H1 (cell line): ENCODE measurements at regions not wholly inside any gene's neighbourhood (a gene's known extent, or its start where the extent isn't known, plus 50 kb on each side); places are given as distances from the start of the nearest gene placed in this dataset.

Experiments
- CTCF ChIA-PET: fragments of 300-600 bp; sonication (Branson Sonifier 250); formaldehyde crosslinking; loops from one replicate; lab custom pipeline; 2021; ENCODE audit not compliant: partially characterized antibody; lab: Charles Lee
- POLR2A ChIA-PET: fragments of 300-600 bp; sonication (Branson Sonifier 250); formaldehyde crosslinking; loops from one replicate; lab custom pipeline; 2021; ENCODE audit warnings: inconsistent platforms; ENCODE audit not compliant: partially characterized antibody; lab: Charles Lee
- DNase-seq, 2 experiments: peaks; one replicate each; pipeline versions ENCODE4 v3.0.0 to v3.0.0-alpha.2; 2010 to 2022; ENCODE audit warnings: low spot score in 2 of 2, low read depth in 1 of 2, mixed read lengths in 1 of 2
- FAIRE-seq: peaks from 2 replicates; lab custom pipeline; 2011; peaks lifted over from hg19 to GRCh38; lab: Jason Lieb, UNC
- H2AFZ ChIP-seq: 2 replicates; pipeline ENCODE4 v1.8.1; 2012; ENCODE audit warnings: low read length, inconsistent platforms
- H2AK5ac ChIP-seq: 2 replicates; pipeline ENCODE4 v1.6.1; 2013; ENCODE audit warnings: low read depth, low read length
- H2BK120ac ChIP-seq: replicated peaks from 2 replicates; pipeline ENCODE3; 2013; ENCODE audit warnings: low read depth, low read length, inconsistent platforms
- H2BK12ac ChIP-seq: 2 replicates; pipeline ENCODE4 v1.6.1; 2013; ENCODE audit warnings: low read depth, low read length
- H2BK15ac ChIP-seq: 2 replicates; pipeline ENCODE4 v1.6.1; 2013; ENCODE audit warnings: low read length
- H2BK20ac ChIP-seq: 2 replicates; pipeline ENCODE4 v1.6.1; 2013; ENCODE audit warnings: low read length
- H2BK5ac ChIP-seq: 2 replicates; pipeline ENCODE4 v1.6.1; 2013; ENCODE audit warnings: low read depth, low read length
- H3K14ac ChIP-seq: 2 replicates; pipeline ENCODE4 v1.6.1; 2013; ENCODE audit warnings: inconsistent platforms; ENCODE audit not compliant: insufficient read length
- H3K18ac ChIP-seq: 2 replicates; pipeline ENCODE4 v1.6.1; 2013; ENCODE audit warnings: low read length; ENCODE audit errors: extremely low read depth
- H3K23ac ChIP-seq: 2 replicates; pipeline ENCODE4 v1.6.1; 2013; ENCODE audit warnings: inconsistent platforms; ENCODE audit not compliant: insufficient read length
- H3K23me2 ChIP-seq: 2 replicates; pipeline ENCODE4 v1.6.1; 2013; ENCODE audit warnings: low read depth, low read length
- H3K27ac ChIP-seq: 2 replicates; pipeline ENCODE4 v1.6.1; 2011; ENCODE audit warnings: low read depth, low read length, inconsistent platforms
- H3K27me3 ChIP-seq, 4 experiments: replicated peaks in 1 of 4; 1 replicate in 1 of 4; 2 replicates in 3 of 4; pipeline versions ENCODE4 v1.6.1 to v1.8.1; 2011 to 2013; ENCODE audit warnings: low read length in 3 of 4, mild to moderate bottlenecking in 3 of 4, inconsistent platforms in 2 of 4, mixed read lengths in 2 of 4, moderate library complexity in 1 of 4; ENCODE audit not compliant: control insufficient read depth in 3 of 4, insufficient read depth in 3 of 4; ENCODE audit errors: extremely low read depth in 1 of 4
- H3K36me3 ChIP-seq, 4 experiments: 2 replicates each; pipeline versions ENCODE4 v1.6.1 to v1.8.1; 2011 to 2013; ENCODE audit warnings: mild to moderate bottlenecking in 4 of 4, low read length in 3 of 4, moderate library complexity in 2 of 4, control low read depth in 1 of 4, inconsistent platforms in 1 of 4; ENCODE audit not compliant: insufficient read depth in 4 of 4, control insufficient read depth in 2 of 4
- H3K4ac ChIP-seq: replicated peaks from 2 replicates; pipeline ENCODE3; 2013; ENCODE audit warnings: low read length, low read depth, mixed read lengths, inconsistent platforms; ENCODE audit not compliant: insufficient read length
- H3K4me1 ChIP-seq, 4 experiments: replicated peaks in 1 of 4; 1 replicate in 1 of 4; 2 replicates in 3 of 4; pipeline versions ENCODE4 v1.6.1 to v1.8.1; 2011 to 2013; ENCODE audit warnings: low read length in 3 of 4, inconsistent platforms in 2 of 4, mixed read lengths in 1 of 4; ENCODE audit not compliant: insufficient read depth in 4 of 4, control insufficient read depth in 3 of 4
- H3K4me2 ChIP-seq, 2 experiments: 2 replicates each; pipeline versions ENCODE4 v1.6.1 to v1.8.1; 2011 to 2013; ENCODE audit warnings: low read depth in 2 of 2, low read length in 2 of 2, control low read depth in 1 of 2, inconsistent platforms in 1 of 2, mild to moderate bottlenecking in 1 of 2; ENCODE audit not compliant: insufficient read depth in 1 of 2
- H3K4me3 ChIP-seq, 4 experiments: fragments of 200-600, 300-600 bp in 1 of 4; sonication (generic), shearing (Covaris generic), sonication (Bioruptor Twin) in 1 of 4; 2 replicates each; pipeline versions ENCODE4 v1.5.1 to v1.8.1; 2011 to 2016; ENCODE audit warnings: low read length in 4 of 4, low read depth in 3 of 4, control low read depth in 2 of 4, inconsistent platforms in 2 of 4, mild to moderate bottlenecking in 2 of 4, mixed read lengths in 1 of 4, moderate library complexity in 1 of 4; ENCODE audit not compliant: insufficient read depth in 2 of 4; ENCODE audit errors: extremely low read depth in 1 of 4
- H3K56ac ChIP-seq: replicated peaks from 2 replicates; pipeline ENCODE3; 2013; ENCODE audit warnings: low read depth, mild to moderate bottlenecking, mixed read lengths, low read length, inconsistent platforms; ENCODE audit not compliant: insufficient read length
- H3K79me1 ChIP-seq: 2 replicates; pipeline ENCODE4 v1.6.1; 2013; ENCODE audit warnings: low read depth, low read length, control low read depth
- H3K79me2 ChIP-seq, 2 experiments: 2 replicates each; pipeline versions ENCODE4 v1.6.1 to v1.8.1; 2012 to 2013; ENCODE audit warnings: low read length in 2 of 2, mild to moderate bottlenecking in 2 of 2, inconsistent platforms in 1 of 2; ENCODE audit not compliant: insufficient read depth in 2 of 2, control insufficient read depth in 1 of 2
- H3K9ac ChIP-seq, 4 experiments: replicated peaks in 1 of 4; 1 replicate in 1 of 4; 2 replicates in 3 of 4; pipeline versions ENCODE4 v1.6.1 to v1.8.1; 2011 to 2013; ENCODE audit warnings: low read depth in 3 of 4, low read length in 3 of 4, control low read depth in 2 of 4, mild to moderate bottlenecking in 2 of 4, moderate library complexity in 2 of 4, inconsistent platforms in 1 of 4; ENCODE audit errors: extremely low read depth in 1 of 4
- H3K9me3 ChIP-seq, 2 experiments: 2 replicates each; pipeline versions ENCODE4 v1.6.1 to v1.8.1; 2012 to 2013; ENCODE audit warnings: mild to moderate bottlenecking in 2 of 2, moderate library complexity in 2 of 2, control low read depth in 1 of 2, inconsistent platforms in 1 of 2, low read depth in 1 of 2, low read length in 1 of 2, mixed read lengths in 1 of 2; ENCODE audit not compliant: insufficient read depth in 2 of 2
- H4K20me1 ChIP-seq, 2 experiments: replicated peaks in 1 of 2; 2 replicates each; pipeline versions ENCODE3 to v1.8.1; 2011 to 2013; ENCODE audit warnings: inconsistent platforms in 2 of 2, low read length in 2 of 2, mild to moderate bottlenecking in 1 of 2; ENCODE audit not compliant: insufficient read depth in 2 of 2, control insufficient read depth in 1 of 2
- H4K5ac ChIP-seq: 2 replicates; pipeline ENCODE4 v1.6.1; 2013; ENCODE audit warnings: low read length, low read depth, mixed read lengths, inconsistent platforms; ENCODE audit not compliant: insufficient read length
- H4K8ac ChIP-seq: 2 replicates; pipeline ENCODE4 v1.8.0; 2013; ENCODE audit warnings: mild to moderate bottlenecking, moderate library complexity, low read length, inconsistent platforms; ENCODE audit not compliant: insufficient read depth; ENCODE audit errors: extremely low read depth
- H4K91ac ChIP-seq: replicated peaks from 2 replicates; pipeline ENCODE3; 2013; ENCODE audit warnings: low read length, mixed read lengths, inconsistent platforms; ENCODE audit not compliant: insufficient read length
- CREB1 ChIP-seq: IDR thresholded peaks from 2 replicates; pipeline ENCODE4 v1.6.1; 2012; ENCODE audit warnings: inconsistent platforms
- WGBS, 2 experiments: shearing (Covaris generic) in 1 of 2; methylation state at CpG; one replicate each; pipeline versions ENCODE4 v1.1.6 to v1.1.7; 2013 to 2015; ENCODE audit warnings: low lambda C conversion rate in 2 of 2, mixed read lengths in 2 of 2, inconsistent platforms in 1 of 2, low coverage in 1 of 2, missing lambda C conversion rate in 1 of 2; ENCODE audit not compliant: insufficient replicate concordance in 2 of 2, insufficient coverage in 1 of 2, insufficient read length in 1 of 2; ENCODE audit errors: extremely low coverage in 1 of 2, missing lambda C conversion rate in 1 of 2; 5-methylcytosine and 5-hydroxymethylcytosine counted together
- TF ChIP-seq, protein P1 (sequence below): IDR thresholded peaks from 2 replicates; pipeline ENCODE4 v1.6.1; 2012; ENCODE audit warnings: inconsistent platforms

- no peak overlapping the region for H2AK5ac ChIP-seq
- no peak overlapping the region for H4K5ac ChIP-seq
- H3K23me2 ChIP-seq = no peaks in the 10 kb centered on the region; the same call in 1 of the 2 replicates
- no peak overlapping the region for H3K4ac ChIP-seq
- H3K36me3 ChIP-seq = no peaks in the 10 kb centered on the region
- no peaks in the 10 kb centered on the region for H3K4me1 ChIP-seq
- WGBS, 2 experiments = 90% methylated on average over 2 of the region's 2 CpGs; no CpG with 5 or more reads in 1 of the 2 experiments
- no peak overlapping the region for H3K9ac ChIP-seq
- H4K91ac ChIP-seq = no peak overlapping the region
- no peak overlapping the region for H4K8ac ChIP-seq
- no peak overlapping the region for H3K18ac ChIP-seq
- FAIRE-seq (no peak), DNase-seq (no peak)
- H3K56ac ChIP-seq = no peak overlapping the region
- no peak overlapping the region for H3K27ac ChIP-seq
- H3K4me2 ChIP-seq = no peak overlapping the region
- no peak overlapping the region for H3K14ac ChIP-seq
- H2BK120ac ChIP-seq = no peak overlapping the region
- no peaks in the 10 kb centered on the region for H3K79me1 ChIP-seq
- H3K9me3 ChIP-seq = no peaks in the 10 kb centered on the region
- ChIA-PET CTCF (interaction anchor here (1.3 to 2.2 kb wide), 4 partner anchors 9 to 383 kb away, joined by 4 to 10 read pairs (median 6); no protein-coding TSS in a partner anchor), POLR2A (no interaction called here)
- peaks cover 0 to 14% (median 6%) of the 10 kb centered on the region in 4 experiments; a peak in 5 of 7 replicates for H3K27me3 ChIP-seq
- no peak overlapping the region for H3K4me3 ChIP-seq
- H2BK5ac ChIP-seq = no peak overlapping the region
- no peak overlapping the region for H2BK12ac ChIP-seq
- H3K23ac ChIP-seq = no peak overlapping the region
- H2BK20ac ChIP-seq = no peak overlapping the region
- no peaks in the 10 kb centered on the region for H4K20me1 ChIP-seq
- no peak overlapping the region for H2BK15ac ChIP-seq
- no peak overlapping the region for H2AFZ ChIP-seq
- H3K79me2 ChIP-seq = no peaks in the 10 kb centered on the region
- no peak for TF ChIP-seq CREB1
- TF ChIP-seq, protein P1, sequence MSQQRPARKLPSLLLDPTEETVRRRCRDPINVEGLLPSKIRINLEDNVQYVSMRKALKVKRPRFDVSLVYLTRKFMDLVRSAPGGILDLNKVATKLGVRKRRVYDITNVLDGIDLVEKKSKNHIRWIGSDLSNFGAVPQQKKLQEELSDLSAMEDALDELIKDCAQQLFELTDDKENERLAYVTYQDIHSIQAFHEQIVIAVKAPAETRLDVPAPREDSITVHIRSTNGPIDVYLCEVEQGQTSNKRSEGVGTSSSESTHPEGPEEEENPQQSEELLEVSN = no peak
Observed at GRCh38 chr7:12107381-12107780, 103.7 kb upstream of the TMEM106B start.
